H1 (cell line): ENCODE measurements at regions not wholly inside any gene's neighbourhood (a gene's known extent, or its start where the extent isn't known, plus 50 kb on each side); places are given as distances from the start of the nearest gene placed in this dataset.

Source experiments
- GABPA ChIP-seq: IDR thresholded peaks from 2 replicates; pipeline ENCODE4 v1.6.1; 2011; ENCODE audit warnings: mild to moderate bottlenecking, low read length, moderate library complexity, borderline replicate concordance; ENCODE audit not compliant: insufficient read depth
- MAFK ChIP-seq: IDR thresholded peaks from 2 replicates; pipeline ENCODE4 v1.6.1; 2012; ENCODE audit warnings: low read depth, mild to moderate bottlenecking, improper control_type of control experiment, low read length
- POLR2AphosphoS5 ChIP-seq: IDR thresholded peaks from 2 replicates; pipeline ENCODE4 v1.6.1; 2011; ENCODE audit warnings: low read depth, low read length

- no peak for TF ChIP-seq POLR2AphosphoS5
- TF ChIP-seq GABPA, result no peak
- no peak for TF ChIP-seq MAFK
These were observed 94.2 kb upstream of the FAM3C start (continued) for GRCh38 chr7:121490309-121490708.
